Endometrium (tissue), 2 donors: ENCODE measurements at regions not wholly inside any gene's neighbourhood (a gene's known extent, or its start where the extent isn't known, plus 50 kb on each side); places are given as distances from the start of the nearest gene placed in this dataset.

Experiments used
- FAIRE-seq: peaks from 2 replicates; lab custom pipeline; 2012; peaks lifted over from hg19 to GRCh38; lab: Jason Lieb, UNC
- donor health status: control.
- donor health status: control.

GRCh38 chr3:159821110-159821509 is 167.5 kb upstream of the IL12A start:
- FAIRE-seq: no peak

- FAIRE-seq: no peak
Observed at GRCh38 chr3:159821736-159822135, 166.9 kb upstream of the IL12A start.

GRCh38 chr3:159823780-159824179 is 164.9 kb upstream of the IL12A start:
- FAIRE-seq: no peak

GRCh38 chr3:159824333-159824732 is 164.3 kb upstream of the IL12A start:
- no peak for FAIRE-seq

GRCh38 chr3:159825216-159825854 is 163.3 kb upstream of the IL12A start:
- no peak for FAIRE-seq

GRCh38 chr3:159828542-159828943 is 160.1 kb upstream of the IL12A start:
- FAIRE-seq: peak; percentile 98

GRCh38 chr3:159829056-159829455 is 159.6 kb upstream of the IL12A start:
- no peak for FAIRE-seq

- FAIRE-seq: no peak
Observed at GRCh38 chr3:159829539-159830227, 159.0 kb upstream of the IL12A start.

- no peak for FAIRE-seq
Observed at GRCh38 chr3:159830523-159831154, 158.0 kb upstream of the IL12A start.

- no peak for FAIRE-seq
Observed at GRCh38 chr3:159831466-159831865, 157.2 kb upstream of the IL12A start.

- no peak for FAIRE-seq
Observed at GRCh38 chr3:159832024-159832423, 156.6 kb upstream of the IL12A start.

- FAIRE-seq: no peak
Observed at GRCh38 chr3:159835126-159835525, 153.5 kb upstream of the IL12A start.

- no peak for FAIRE-seq
Observed at GRCh38 chr3:159837725-159838124, 150.9 kb upstream of the IL12A start.

- FAIRE-seq: no peak
Observed at GRCh38 chr3:159838938-159839337, 149.7 kb upstream of the IL12A start.

- no peak for FAIRE-seq
Observed at GRCh38 chr3:159839561-159840379, 148.9 kb upstream of the IL12A start, which contains the start of gene SCHIP1. SCHIP1 (plus strand) TSS chr3:159839861.

GRCh38 chr3:159840703-159841299 is 147.8 kb upstream of the IL12A start:
- no peak for FAIRE-seq

- FAIRE-seq: no peak
Observed at GRCh38 chr3:159841766-159842165, 146.9 kb upstream of the IL12A start.

GRCh38 chr3:159843840-159844730 is 144.6 kb upstream of the IL12A start:
- no peak for FAIRE-seq

GRCh38 chr3:159844801-159845261 is 143.8 kb upstream of the IL12A start:
- no peak for FAIRE-seq

- no peak for FAIRE-seq
Observed at GRCh38 chr3:159845737-159846136, 142.9 kb upstream of the IL12A start.

- FAIRE-seq: no peak
Observed at GRCh38 chr3:159846255-159846654, 142.4 kb upstream of the IL12A start.
